B cell (primary cell): ENCODE measurements at regions not wholly inside any gene's neighbourhood (a gene's known extent, or its start where the extent isn't known, plus 50 kb on each side); places are given as distances from the start of the nearest gene placed in this dataset.

ENCODE experiments used
- ATAC-seq: fragments of 200-7000 bp; cut with Tn5 transposase; one replicate; pipeline ENCODE4 v1.10.0; 2021; ENCODE audit warnings: low read depth, mild to moderate bottlenecking, moderate number of reproducible peaks, moderate library complexity
- CTCF ChIA-PET: fragments of 350-600 bp; sonication (Branson Sonifier 250); formaldehyde crosslinking; loops from one replicate; lab custom pipeline; 2021; ENCODE audit warnings: antibody characterized with exemption, inconsistent platforms; lab: Charles Lee
- POLR2A ChIA-PET: fragments of 350-600 bp; sonication (Branson Sonifier 250); formaldehyde crosslinking; loops from one replicate; lab custom pipeline; 2021; ENCODE audit warnings: antibody characterized with exemption; lab: Charles Lee
- DNase-seq: peaks from one replicate; pipeline ENCODE4 v3.0.0; 2013
- H2AFZ ChIP-seq: 2 replicates; pipeline ENCODE4 v1.6.1; 2012; ENCODE audit warnings: mild to moderate bottlenecking, low read depth, low read length; ENCODE audit not compliant: insufficient read depth, poor library complexity, severe bottlenecking
- H3K27ac ChIP-seq, 2 donors: 1 replicate in 1 of 2; 2 replicates in 1 of 2; pipeline ENCODE4 v1.5.1; 2012 to 2013; ENCODE audit warnings: low read length in 2 of 2, mild to moderate bottlenecking in 2 of 2, moderate library complexity in 1 of 2
- H3K27me3 ChIP-seq, 4 experiments: fragments of 200-600 bp in 1 of 4; sonication (generic) in 1 of 4; replicated peaks in 1 of 4; 1 replicate in 2 of 4; 2 replicates in 2 of 4; pipeline versions ENCODE4 v1.6.1 to v1.7.0; 2013 to 2016; ENCODE audit warnings: low read length in 3 of 4, mild to moderate bottlenecking in 2 of 4, mixed read lengths in 1 of 4, moderate library complexity in 1 of 4; ENCODE audit not compliant: insufficient read depth in 4 of 4, control insufficient read depth in 3 of 4; ENCODE audit errors: control extremely low read depth in 1 of 4
- H3K36me3 ChIP-seq, 2 experiments: replicated peaks in 1 of 2; 1 replicate in 1 of 2; 2 replicates in 1 of 2; pipeline versions ENCODE4 v1.6.1 to v1.7.1; 2013; ENCODE audit warnings: low read length in 1 of 2; ENCODE audit not compliant: insufficient read depth in 2 of 2, control insufficient read depth in 1 of 2; ENCODE audit errors: control extremely low read depth in 1 of 2, extremely low read depth in 1 of 2
- H3K4me1 ChIP-seq, 2 donors: fragments of 200-600 bp in 1 of 2; sonication (generic) in 1 of 2; 1 replicate in 1 of 2; 2 replicates in 1 of 2; pipeline versions ENCODE4 v1.5.1 to v1.6.1; 2013 to 2017; ENCODE audit warnings: low read length in 2 of 2; ENCODE audit not compliant: control insufficient read depth in 2 of 2, insufficient read depth in 2 of 2
- H3K4me2 ChIP-seq: replicated peaks from 2 replicates; pipeline ENCODE3; 2012; ENCODE audit warnings: mild to moderate bottlenecking, low read depth, low read length; ENCODE audit not compliant: poor library complexity, severe bottlenecking
- H3K4me3 ChIP-seq, 5 experiments: fragments of 200-600 bp in 1 of 5; sonication (generic) in 1 of 5; 1 replicate in 3 of 5; 2 replicates in 2 of 5; pipeline versions ENCODE4 v1.5.1 to v1.7.0; 2011 to 2016; ENCODE audit warnings: low read length in 4 of 5, mild to moderate bottlenecking in 4 of 5, low read depth in 2 of 5, control low read depth in 1 of 5, moderate library complexity in 1 of 5; ENCODE audit not compliant: insufficient read depth in 1 of 5; ENCODE audit errors: control extremely low read depth in 1 of 5, extremely low read depth in 1 of 5
- H3K79me2 ChIP-seq: fragments of 200-600 bp; sonication (generic); one replicate; pipeline ENCODE4 v1.6.0; 2016; ENCODE audit warnings: low read length; ENCODE audit not compliant: control insufficient read depth, insufficient read depth
- H3K9ac ChIP-seq: fragments of 200-600 bp; sonication (generic); 2 replicates; pipeline ENCODE4 v1.6.1; 2017; ENCODE audit warnings: mild to moderate bottlenecking, low read length, moderate library complexity
- H3K9me3 ChIP-seq, 3 donors: one replicate each; pipeline versions ENCODE4 v1.6.1 to v1.7.1; 2013; ENCODE audit warnings: low read length in 2 of 3; ENCODE audit not compliant: control insufficient read depth in 2 of 3, insufficient read depth in 1 of 3; ENCODE audit errors: control extremely low read depth in 1 of 3
- H4K20me1 ChIP-seq: 2 replicates; pipeline ENCODE4 v1.6.0; 2012; ENCODE audit warnings: mild to moderate bottlenecking, low read length; ENCODE audit not compliant: insufficient read depth, control insufficient read depth, poor library complexity, severe bottlenecking
- H3K27ac Mint-ChIP-seq: one replicate; pipeline ENCODE4 v1.8.0; 2021; ENCODE audit warnings: mixed read lengths
- H3K27me3 Mint-ChIP-seq: one replicate; pipeline ENCODE4 v1.8.0; 2021; ENCODE audit warnings: mixed read lengths
- H3K4me1 Mint-ChIP-seq: one replicate; pipeline ENCODE4 v1.8.0; 2021; ENCODE audit warnings: mixed read lengths
- H3K4me3 Mint-ChIP-seq: one replicate; pipeline ENCODE4 v1.8.0; 2021; ENCODE audit warnings: mixed read lengths
- H3K9me3 Mint-ChIP-seq: one replicate; pipeline ENCODE4 v1.8.0; 2022; ENCODE audit warnings: mixed read lengths; ENCODE audit not compliant: insufficient read depth
- EZH2 ChIP-seq: IDR thresholded peaks from 2 replicates; pipeline ENCODE4 v1.6.1; 2012; ENCODE audit warnings: borderline replicate concordance, low read depth, mild to moderate bottlenecking, moderate library complexity, low read length; ENCODE audit not compliant: insufficient read depth, poor library complexity, severe bottlenecking
- WGBS: methylation state at CpG from one replicate; pipeline ENCODE4 v1.1.5; 2013; ENCODE audit warnings: missing lambda C conversion rate; ENCODE audit not compliant: insufficient coverage; 5-methylcytosine and 5-hydroxymethylcytosine counted together
- intact Hi-C: fragments of 100-400 bp; cut with micrococcal nuclease; formaldehyde crosslinking; loops from one replicate; pipeline ENCODE4 v1.10.0; 2022
- TF ChIP-seq, protein P1 (sequence below): fragments of 200-600 bp; IDR thresholded peaks from one replicate; pipeline ENCODE4 v1.8.0; 2022; ENCODE audit warnings: antibody characterized with exemption, mild to moderate bottlenecking

GRCh38 chr4:22264261-22264660 lies 251.6 kb downstream of the ADGRA3 start:
- Mint-ChIP-seq H3K27me3 (no peaks in the 10 kb centered on the region), H3K9me3 (peaks cover 2% of the 10 kb centered on the region), H3K27ac (no peak overlapping the region), H3K4me3 (no peak overlapping the region), H3K4me1 (no peaks in the 10 kb centered on the region)
- no peaks in the 10 kb centered on the region for H4K20me1 ChIP-seq
- no peak overlapping the region for H3K4me2 ChIP-seq
- POLR2A ChIA-PET, result no interaction called here
- DNase-seq (no peak), ATAC-seq (no peak)
- no peaks in the 10 kb centered on the region for H3K4me1 ChIP-seq
- CTCF ChIA-PET, result no interaction called here
- no peaks in the 10 kb centered on the region for H3K79me2 ChIP-seq
- H3K9me3 ChIP-seq, result peaks cover 0 to 9% (median 0%) of the 10 kb centered on the region in 3 donors
- no peaks in the 10 kb centered on the region for H3K27me3 ChIP-seq
- no peak overlapping the region for H3K27ac ChIP-seq
- H3K4me3 ChIP-seq, result no peak overlapping the region
- intact Hi-C loops, result no loop called here
- H3K36me3 ChIP-seq, result no peaks in the 10 kb centered on the region
- TF ChIP-seq EZH2, result no peak
- TF ChIP-seq, protein P1, sequence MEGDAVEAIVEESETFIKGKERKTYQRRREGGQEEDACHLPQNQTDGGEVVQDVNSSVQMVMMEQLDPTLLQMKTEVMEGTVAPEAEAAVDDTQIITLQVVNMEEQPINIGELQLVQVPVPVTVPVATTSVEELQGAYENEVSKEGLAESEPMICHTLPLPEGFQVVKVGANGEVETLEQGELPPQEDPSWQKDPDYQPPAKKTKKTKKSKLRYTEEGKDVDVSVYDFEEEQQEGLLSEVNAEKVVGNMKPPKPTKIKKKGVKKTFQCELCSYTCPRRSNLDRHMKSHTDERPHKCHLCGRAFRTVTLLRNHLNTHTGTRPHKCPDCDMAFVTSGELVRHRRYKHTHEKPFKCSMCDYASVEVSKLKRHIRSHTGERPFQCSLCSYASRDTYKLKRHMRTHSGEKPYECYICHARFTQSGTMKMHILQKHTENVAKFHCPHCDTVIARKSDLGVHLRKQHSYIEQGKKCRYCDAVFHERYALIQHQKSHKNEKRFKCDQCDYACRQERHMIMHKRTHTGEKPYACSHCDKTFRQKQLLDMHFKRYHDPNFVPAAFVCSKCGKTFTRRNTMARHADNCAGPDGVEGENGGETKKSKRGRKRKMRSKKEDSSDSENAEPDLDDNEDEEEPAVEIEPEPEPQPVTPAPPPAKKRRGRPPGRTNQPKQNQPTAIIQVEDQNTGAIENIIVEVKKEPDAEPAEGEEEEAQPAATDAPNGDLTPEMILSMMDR, result no peak
- no peak overlapping the region for H2AFZ ChIP-seq
- WGBS, result no CpG with 5 or more reads among the region's 7 CpGs
- H3K9ac ChIP-seq, result no peak overlapping the region

DNA sequence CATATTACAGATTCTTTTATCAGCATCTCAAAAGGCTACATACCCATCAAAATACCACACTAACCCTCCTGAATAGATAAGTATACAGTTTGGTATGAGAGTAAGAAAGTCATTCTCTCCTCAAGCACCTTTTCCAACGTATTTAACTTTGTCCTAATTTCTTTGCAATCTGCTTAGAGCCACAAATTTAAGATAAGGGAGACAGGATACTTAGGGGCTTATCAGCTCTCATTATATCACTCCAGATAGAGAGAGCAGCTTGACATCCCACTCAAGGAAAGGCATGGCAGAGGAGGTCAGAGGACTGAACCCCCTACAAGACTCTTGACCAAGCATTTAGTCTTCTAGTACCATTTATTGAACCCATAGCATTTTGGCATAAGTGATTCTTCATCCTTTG lies 262.4 kb downstream of the ADGRA3 start:
- H3K27ac ChIP-seq, result no peak overlapping the region
- WGBS, result no CpG with 5 or more reads among the region's 1 CpG
- no peaks in the 10 kb centered on the region for H3K9me3 Mint-ChIP-seq
- TF ChIP-seq EZH2, result no peak
- TF ChIP-seq, protein P1, result no peak
- H3K4me1 Mint-ChIP-seq, result no peaks in the 10 kb centered on the region
- no peak overlapping the region for H3K4me3 ChIP-seq
- no peaks in the 10 kb centered on the region for H3K27me3 Mint-ChIP-seq
- H3K27me3 ChIP-seq, result no peaks in the 10 kb centered on the region
- no peak overlapping the region for H2AFZ ChIP-seq
- H3K36me3 ChIP-seq, result no peaks in the 10 kb centered on the region
- no peaks in the 10 kb centered on the region for H3K79me2 ChIP-seq
- ATAC-seq (no peak), DNase-seq (no peak)
- H3K4me3 Mint-ChIP-seq, result no peak overlapping the region
- H3K9ac ChIP-seq, result no peak overlapping the region
- CTCF ChIA-PET, result no interaction called here
- H3K9me3 ChIP-seq, result no peaks in the 10 kb centered on the region
- no peak overlapping the region for H3K4me2 ChIP-seq
- POLR2A ChIA-PET, result no interaction called here
- H3K27ac Mint-ChIP-seq, result no peak overlapping the region
- intact Hi-C loops, result no loop called here
- H3K4me1 ChIP-seq, result no peaks in the 10 kb centered on the region
- no peaks in the 10 kb centered on the region for H4K20me1 ChIP-seq
